Spleen (tissue), 11 donors: ENCODE measurements at regions not wholly inside any gene's neighbourhood (a gene's known extent, or its start where the extent isn't known, plus 50 kb on each side); places are given as distances from the start of the nearest gene placed in this dataset.

Experiments
- DNase-seq: peaks from one replicate; pipeline ENCODE4 v3.0.0-alpha.2; 2020
- H3K27ac ChIP-seq, 8 donors: fragments of 200-600 bp; sonication (generic) in 7 of 8; 1 replicate in 4 of 8; 2 replicates in 4 of 8; pipeline versions ENCODE4 v1.5.0 to v1.8.0; 2016 to 2021; ENCODE audit warnings: inconsistent platforms in 4 of 8, mild to moderate bottlenecking in 4 of 8, moderate library complexity in 1 of 8
- H3K27me3 ChIP-seq, 7 donors: fragments of 200-600 bp; sonication (generic) in 6 of 7; replicated peaks in 1 of 7; 1 replicate in 4 of 7; 2 replicates in 3 of 7; pipeline versions ENCODE4 v1.5.0 to v1.8.0; 2016 to 2021; ENCODE audit warnings: inconsistent platforms in 3 of 7, mild to moderate bottlenecking in 1 of 7
- H3K36me3 ChIP-seq, 6 donors: fragments of 200-600 bp; sonication (generic) in 5 of 6; 1 replicate in 4 of 6; 2 replicates in 2 of 6; pipeline versions ENCODE4 v1.5.0 to v1.8.0; 2016 to 2021; ENCODE audit warnings: inconsistent platforms in 2 of 6
- H3K4me1 ChIP-seq, 6 donors: fragments of 200-600 bp; sonication (generic) in 5 of 6; 1 replicate in 3 of 6; 2 replicates in 3 of 6; pipeline versions ENCODE4 v1.5.0 to v1.8.0; 2016 to 2021; ENCODE audit warnings: inconsistent platforms in 3 of 6
- H3K4me3 ChIP-seq, 8 donors: fragments of 200-600 bp; sonication (generic) in 7 of 8; 1 replicate in 4 of 8; 2 replicates in 4 of 8; pipeline versions ENCODE4 v1.5.0 to v1.8.0; 2016 to 2021; ENCODE audit warnings: inconsistent platforms in 4 of 8, mild to moderate bottlenecking in 4 of 8, moderate library complexity in 2 of 8
- H3K9me3 ChIP-seq, 8 donors: fragments of 200-600 bp; sonication (generic) in 7 of 8; 1 replicate in 4 of 8; 2 replicates in 4 of 8; pipeline versions ENCODE4 v1.5.0 to v1.8.0; 2016 to 2021; ENCODE audit warnings: inconsistent platforms in 4 of 8
- CTCF ChIP-seq, 11 experiments: fragments of 200-600 bp in 7 of 11; fragments of 450-650 bp in 4 of 11; sonication (generic) in 4 of 11; IDR thresholded peaks in 8 of 11; conservative IDR thresholded peaks in 3 of 11; 1 replicate in 7 of 11; 2 replicates in 4 of 11; pipeline versions ENCODE4 v1.4.0 to v1.8.0; 2016 to 2021; ENCODE audit warnings: antibody characterized with exemption in 11 of 11, inconsistent platforms in 4 of 11, mild to moderate bottlenecking in 1 of 11
- POLR2A ChIP-seq, 3 donors: fragments of 450-650 bp; IDR thresholded peaks; one replicate each; pipeline ENCODE4 v1.5.1; 2017; ENCODE audit warnings: antibody characterized with exemption in 3 of 3, mild to moderate bottlenecking in 1 of 3
- POLR2AphosphoS5 ChIP-seq, 3 donors: sonication (generic); formaldehyde crosslinking; IDR thresholded peaks; one replicate each; pipeline ENCODE4 v1.5.1; 2017; ENCODE audit warnings: antibody characterized with exemption in 3 of 3
- WGBS, 5 donors: extraction: QIAGEN DNeasy Blood & Tissue Kit in 3 of 5; methylation state at CpG; one replicate each; pipeline versions ENCODE4 v1.1.5 to v1.1.7; 2013 to 2018; 5-methylcytosine and 5-hydroxymethylcytosine counted together
- intact Hi-C: fragments of 100-400 bp; cut with DNase I; formaldehyde crosslinking; loops from one replicate; pipeline ENCODE4 v1.15.0; 2023; ENCODE audit warnings: low total_unique reads
- donor health status: healthy with polysubstance abuse.
- donor health status: DM: no; HTN: no; CAD: no; lungs with moderate emphysema.
- donor health status: DM: no; HTN: no; CAD: no.
- donor health status: Bipolar disorder and iron deficiency.
- donor health status: healthy.
- donor health status: DM: no; HTN: no; CAD: no.
- donor health status: DM: yes; HTN: yes; CAD: no.

- no peak for DNase-seq
- Histone ChIP-seq H3K9me3 (no peaks in the 10 kb centered on the region), H3K4me1 (peaks cover 16 to 55% (median 47%) of the 10 kb centered on the region in 6 donors), H3K4me3 (no peak overlapping the region), H3K36me3 (no peaks in the 10 kb centered on the region), H3K27me3 (no peaks in the 10 kb centered on the region), H3K27ac (peak overlapping the region in 1 of 8 donors; percentile 1)
- intact Hi-C loops = no loop called here
- TF ChIP-seq POLR2AphosphoS5 (IDR thresholded peaks at IDR 0.05) (no peak), CTCF (IDR thresholded peaks at IDR 0.05 in 8 of 11, conservative IDR thresholded peaks at IDR 0.05 in 3 of 11) (no peak), POLR2A (IDR thresholded peaks at IDR 0.05) (no peak)
- 49 to 80% (median 70%) methylated on average over 1 of the region's 1 CpG for WGBS, 5 donors
Measured at GRCh38 chr3:30474371-30474770, 132.0 kb upstream of the TGFBR2 start.

- Histone ChIP-seq H3K27ac (no peak overlapping the region), H3K4me1 (peaks cover 16 to 61% (median 51%) of the 10 kb centered on the region in 6 donors), H3K27me3 (no peaks in the 10 kb centered on the region), H3K9me3 (no peaks in the 10 kb centered on the region), H3K4me3 (no peak overlapping the region), H3K36me3 (no peaks in the 10 kb centered on the region)
- no peak for DNase-seq
- WGBS, 5 donors = 69 to 82% (median 80%) methylated on average over 5 of the region's 5 CpGs
- TF ChIP-seq POLR2A (IDR thresholded peaks at IDR 0.05) = no peak
- TF ChIP-seq CTCF (IDR thresholded peaks at IDR 0.05 in 8 of 11, conservative IDR thresholded peaks at IDR 0.05 in 3 of 11) = no peak
- TF ChIP-seq POLR2AphosphoS5 (IDR thresholded peaks at IDR 0.05) = no peak
- intact Hi-C loops = no loop called here
Measured at GRCh38 chr3:30475038-30475808, 131.2 kb upstream of the TGFBR2 start.

GRCh38 chr3:30475809-30476178 lies 130.6 kb upstream of the TGFBR2 start:
- TF ChIP-seq POLR2AphosphoS5 (IDR thresholded peaks at IDR 0.05) = no peak
- TF ChIP-seq POLR2A (IDR thresholded peaks at IDR 0.05) = no peak
- no peak for TF ChIP-seq CTCF (IDR thresholded peaks at IDR 0.05 in 8 of 11, conservative IDR thresholded peaks at IDR 0.05 in 3 of 11)
- Histone ChIP-seq H3K36me3 (no peaks in the 10 kb centered on the region), H3K4me1 (peaks cover 16 to 62% (median 49%) of the 10 kb centered on the region in 6 donors), H3K9me3 (no peaks in the 10 kb centered on the region), H3K4me3 (no peak overlapping the region), H3K27ac (no peak overlapping the region), H3K27me3 (no peaks in the 10 kb centered on the region)
- no peak for DNase-seq
- 95 to 100% (median 96%) methylated on average over 2 of the region's 2 CpGs for WGBS, 5 donors
- intact Hi-C loops = no loop called here

GRCh38 chr3:30476368-30477084 lies 129.9 kb upstream of the TGFBR2 start:
- H3K27me3 ChIP-seq = no peaks in the 10 kb centered on the region
- H3K9me3 ChIP-seq = no peaks in the 10 kb centered on the region
- no peak overlapping the region for H3K4me3 ChIP-seq
- TF ChIP-seq POLR2AphosphoS5 (IDR thresholded peaks at IDR 0.05) = no peak
- no peak for TF ChIP-seq POLR2A (IDR thresholded peaks at IDR 0.05)
- TF ChIP-seq CTCF (IDR thresholded peaks at IDR 0.05 in 8 of 11, conservative IDR thresholded peaks at IDR 0.05 in 3 of 11) = no peak
- no peaks in the 10 kb centered on the region for H3K36me3 ChIP-seq
- peaks cover 16 to 62% (median 49%) of the 10 kb centered on the region in 6 donors for H3K4me1 ChIP-seq
- DNase-seq = no peak
- intact Hi-C loops = no loop called here
- 86 to 92% (median 88%) methylated on average over 3 of the region's 3 CpGs for WGBS, 5 donors
- no peak overlapping the region for H3K27ac ChIP-seq
